ENCODE measurements at regions not wholly inside any gene's neighbourhood (a gene's known extent, or its start where the extent isn't known, plus 50 kb on each side); places are given as distances from the start of the nearest gene placed in this dataset.

- no peak for ATAC-seq
Observed at GRCh38 chr14:45727133-45727532, 474.1 kb upstream of the MIS18BP1 start.

GRCh38 chr14:45721472-45721871 is 468.5 kb upstream of the MIS18BP1 start:
- Histone ChIP-seq H3K27me3 (ENCODE audit: control insufficient read depth in 2 of 2, insufficient read depth in 2 of 2, low read length in 2 of 2) (no peaks in the 10 kb centered on the region), H3K36me3 (ENCODE audit: control insufficient read depth, insufficient read depth, low read length) (no peaks in the 10 kb centered on the region), H3K9me3 (replicated peaks; ENCODE audit: control insufficient read depth, insufficient read depth, low read depth, low read length) (no peaks in the 10 kb centered on the region), H3K9me1 (ENCODE audit: control insufficient read depth, insufficient read depth, low read length) (no peaks in the 10 kb centered on the region), H3K4me3 (no peak overlapping the region), H3K27ac (ENCODE audit: extremely low read depth, low read depth, low read length) (no peak overlapping the region), H2AFZ (ENCODE audit: low read depth, low read length) (no peak overlapping the region), H3K4me2 (ENCODE audit: insufficient read depth, low read length) (no peak overlapping the region), H3K4me1 (replicated peaks in 1 of 2; ENCODE audit: control insufficient read depth in 2 of 2, insufficient read depth in 2 of 2, low read length in 2 of 2) (no peaks in the 10 kb centered on the region), H4K20me1 (replicated peaks; ENCODE audit: control insufficient read depth, insufficient read depth, low read length) (no peaks in the 10 kb centered on the region), H3K79me2 (ENCODE audit: control insufficient read depth, insufficient read depth, low read length) (no peaks in the 10 kb centered on the region), H3K9ac (ENCODE audit: insufficient read depth in 1 of 2, low read depth in 2 of 2, low read length in 2 of 2) (no peak overlapping the region)
- DNase-seq (ENCODE audit: extremely low read depth in 1 of 4, low spot score in 3 of 4) (no peak), FAIRE-seq (no peak), ATAC-seq (no peak)
- ChIA-PET POLR2A (no interaction called here), CTCF (ENCODE audit: low intra/inter-chr PET ratio) (no interaction called here)
- intact Hi-C loops (cut with micrococcal nuclease) = no loop called here
- no TSS peak for BruUV-seq (replicated peaks)
- in situ Hi-C loops (cut with MboI) = no loop called here
- TF ChIP-seq XRCC4 (IDR thresholded peaks at IDR 0.05; ENCODE audit: extremely low read depth, insufficient read depth, insufficient read length) (no peak), ATF4 (CRISPR knock-in tag; IDR thresholded peaks at IDR 0.05) (no peak), THRAP3 (IDR thresholded peaks at IDR 0.05; ENCODE audit: borderline replicate concordance) (no peak), XRCC5 (IDR thresholded peaks at IDR 0.05; ENCODE audit: low read depth, low read length) (no peak)

More at GRCh38 chr14:45727133-45727532, 474.1 kb upstream of the MIS18BP1 start:
- DNase-seq (ENCODE audit: extremely low read depth in 1 of 4, low spot score in 3 of 4) (no peak), FAIRE-seq (no peak)
- H2AFZ ChIP-seq (ENCODE audit: low read depth, low read length) = no peak overlapping the region
- 0% methylated on average over 1 of the region's 1 CpG for WGBS (ENCODE audit: insufficient coverage, low coverage, missing lambda C conversion rate)
- no peaks in the 10 kb centered on the region for H3K4me1 ChIP-seq (replicated peaks in 1 of 2; ENCODE audit: control insufficient read depth in 2 of 2, insufficient read depth in 2 of 2, low read length in 2 of 2)
- no peaks in the 10 kb centered on the region for H3K27me3 ChIP-seq (ENCODE audit: control insufficient read depth in 2 of 2, insufficient read depth in 2 of 2, low read length in 2 of 2)
- CTCF ChIA-PET (ENCODE audit: low intra/inter-chr PET ratio) = interaction anchor here (0.6 kb wide), 1 partner anchor 1294 kb away, joined by 3 read pairs; no protein-coding TSS in a partner anchor
- H4K20me1 ChIP-seq (replicated peaks; ENCODE audit: control insufficient read depth, insufficient read depth, low read length) = no peaks in the 10 kb centered on the region
- TF ChIP-seq POLR3A (IDR thresholded peaks at IDR 0.05; ENCODE audit: borderline replicate concordance, extremely low read depth, insufficient read depth, insufficient read length) (no peak), ZNF551 (CRISPR knock-in tag; IDR thresholded peaks at IDR 0.05) (no peak), SIN3A (IDR thresholded peaks at IDR 0.05; ENCODE audit: borderline replicate concordance in 2 of 2, control insufficient read depth in 1 of 2, low read depth in 2 of 2, low read length in 2 of 2) (no peak), SLC30A9 (CRISPR knock-in tag; IDR thresholded peaks at IDR 0.05) (no peak), ZFP1 (CRISPR knock-in tag; IDR thresholded peaks at IDR 0.05) (no peak), STAT5B (CRISPR knock-in tag; IDR thresholded peaks at IDR 0.05) (no peak), FOXJ3 (CRISPR knock-in tag; IDR thresholded peaks at IDR 0.05) (no peak)
- H3K27ac ChIP-seq (ENCODE audit: extremely low read depth, low read depth, low read length) = no peak overlapping the region
- no peaks in the 10 kb centered on the region for H3K9me1 ChIP-seq (ENCODE audit: control insufficient read depth, insufficient read depth, low read length)
- POLR2A ChIA-PET = no interaction called here
- no peak overlapping the region for H3K9ac ChIP-seq (ENCODE audit: insufficient read depth in 1 of 2, low read depth in 2 of 2, low read length in 2 of 2)
- intact Hi-C loops (cut with micrococcal nuclease) (no loop called here), in situ Hi-C loops (cut with MboI) (no loop called here)
- H3K9me3 ChIP-seq (replicated peaks; ENCODE audit: control insufficient read depth, insufficient read depth, low read depth, low read length) = no peaks in the 10 kb centered on the region
- BruUV-seq (replicated peaks) = no TSS peak
- no peak overlapping the region for H3K4me2 ChIP-seq (ENCODE audit: insufficient read depth, low read length)
- H3K4me3 ChIP-seq = no peak overlapping the region
- H3K36me3 ChIP-seq (ENCODE audit: control insufficient read depth, insufficient read depth, low read length) = no peaks in the 10 kb centered on the region
- no peaks in the 10 kb centered on the region for H3K79me2 ChIP-seq (ENCODE audit: control insufficient read depth, insufficient read depth, low read length)
